ENCODE measurements at regions not wholly inside any gene's neighbourhood (a gene's known extent, or its start where the extent isn't known, plus 50 kb on each side); places are given as distances from the start of the nearest gene placed in this dataset.

DNA sequence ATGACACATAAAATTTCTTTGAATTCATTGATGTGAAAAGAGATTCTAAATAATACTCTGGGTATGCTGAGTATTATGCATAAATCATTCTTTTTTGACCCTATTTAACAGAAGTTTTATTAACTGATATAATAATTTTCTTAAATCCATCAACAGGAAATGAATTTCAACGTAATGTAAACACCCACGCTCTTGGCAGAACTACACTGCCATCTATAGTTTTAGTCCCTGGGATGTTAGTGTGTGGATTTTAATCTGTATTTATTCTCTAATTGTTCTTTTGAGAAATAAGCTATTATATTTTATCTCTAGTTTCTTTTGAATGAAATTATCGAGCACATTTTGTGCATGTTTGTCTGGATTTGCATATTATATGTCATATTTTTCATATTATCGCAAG is 666.8 kb upstream of the NDST4 start:
- DNase-seq (ENCODE audit: low spot score), result no peak
- TF ChIP-seq, protein P1, sequence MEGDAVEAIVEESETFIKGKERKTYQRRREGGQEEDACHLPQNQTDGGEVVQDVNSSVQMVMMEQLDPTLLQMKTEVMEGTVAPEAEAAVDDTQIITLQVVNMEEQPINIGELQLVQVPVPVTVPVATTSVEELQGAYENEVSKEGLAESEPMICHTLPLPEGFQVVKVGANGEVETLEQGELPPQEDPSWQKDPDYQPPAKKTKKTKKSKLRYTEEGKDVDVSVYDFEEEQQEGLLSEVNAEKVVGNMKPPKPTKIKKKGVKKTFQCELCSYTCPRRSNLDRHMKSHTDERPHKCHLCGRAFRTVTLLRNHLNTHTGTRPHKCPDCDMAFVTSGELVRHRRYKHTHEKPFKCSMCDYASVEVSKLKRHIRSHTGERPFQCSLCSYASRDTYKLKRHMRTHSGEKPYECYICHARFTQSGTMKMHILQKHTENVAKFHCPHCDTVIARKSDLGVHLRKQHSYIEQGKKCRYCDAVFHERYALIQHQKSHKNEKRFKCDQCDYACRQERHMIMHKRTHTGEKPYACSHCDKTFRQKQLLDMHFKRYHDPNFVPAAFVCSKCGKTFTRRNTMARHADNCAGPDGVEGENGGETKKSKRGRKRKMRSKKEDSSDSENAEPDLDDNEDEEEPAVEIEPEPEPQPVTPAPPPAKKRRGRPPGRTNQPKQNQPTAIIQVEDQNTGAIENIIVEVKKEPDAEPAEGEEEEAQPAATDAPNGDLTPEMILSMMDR (IDR thresholded peaks at IDR 0.05; ENCODE audit: borderline replicate concordance, control extremely low read depth, extremely low read depth, insufficient read depth, missing control alignments), result no peak
- in situ Hi-C loops (cut with MboI; ENCODE audit: low sequenced_read_pairs, unreplicated experiment), result no loop called here

DNA sequence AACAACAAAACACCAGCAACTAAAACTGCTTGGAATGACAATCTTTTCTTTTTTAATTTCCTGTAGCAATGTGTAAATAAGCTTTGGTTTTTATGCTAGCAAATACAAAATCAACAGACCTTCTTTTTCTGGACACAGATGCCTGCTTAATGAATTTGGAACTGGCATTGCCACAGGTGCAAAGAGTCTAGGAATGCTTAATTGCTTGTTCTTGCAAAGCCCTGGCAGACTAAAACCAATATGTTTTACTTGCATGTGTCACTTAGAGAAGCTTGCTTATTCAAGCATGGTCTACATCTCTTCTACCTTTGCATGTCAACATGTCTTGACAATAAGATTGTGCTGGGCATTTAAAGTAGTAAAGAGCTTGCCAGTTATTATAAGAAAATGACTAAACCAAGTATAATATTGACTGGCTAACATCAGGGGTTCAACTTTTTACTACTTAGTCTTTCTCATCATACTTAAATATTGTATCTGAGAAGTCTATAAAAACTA is 656.7 kb upstream of the NDST4 start:
- TF ChIP-seq, protein P1 (IDR thresholded peaks at IDR 0.05; ENCODE audit: borderline replicate concordance, control extremely low read depth, extremely low read depth, insufficient read depth, missing control alignments), result no peak
- in situ Hi-C loops (cut with MboI; ENCODE audit: low sequenced_read_pairs, unreplicated experiment), result no loop called here
- no peak for DNase-seq (ENCODE audit: low spot score)

DNA sequence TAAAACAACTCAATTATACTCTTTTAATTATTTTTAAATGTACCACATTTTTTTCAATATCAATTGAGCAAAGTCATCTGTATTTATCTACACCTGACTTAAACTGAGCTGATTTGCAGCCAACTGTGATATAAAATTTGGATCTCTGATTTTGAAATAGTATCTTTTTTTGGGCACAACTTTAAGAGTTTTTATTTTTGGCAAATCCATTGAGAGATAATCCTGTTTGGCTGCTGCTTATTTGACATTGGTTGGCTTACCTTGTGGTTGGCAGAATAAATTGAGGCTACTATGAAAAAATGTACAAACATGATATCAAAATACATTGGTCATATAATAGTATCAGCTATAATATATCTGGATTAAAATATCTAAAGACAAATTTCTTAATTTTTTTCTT is 656.0 kb upstream of the NDST4 start:
- DNase-seq (ENCODE audit: low spot score), result no peak
- in situ Hi-C loops (cut with MboI; ENCODE audit: low sequenced_read_pairs, unreplicated experiment), result no loop called here
- TF ChIP-seq, protein P1 (IDR thresholded peaks at IDR 0.05; ENCODE audit: borderline replicate concordance, control extremely low read depth, extremely low read depth, insufficient read depth, missing control alignments), result no peak

DNA sequence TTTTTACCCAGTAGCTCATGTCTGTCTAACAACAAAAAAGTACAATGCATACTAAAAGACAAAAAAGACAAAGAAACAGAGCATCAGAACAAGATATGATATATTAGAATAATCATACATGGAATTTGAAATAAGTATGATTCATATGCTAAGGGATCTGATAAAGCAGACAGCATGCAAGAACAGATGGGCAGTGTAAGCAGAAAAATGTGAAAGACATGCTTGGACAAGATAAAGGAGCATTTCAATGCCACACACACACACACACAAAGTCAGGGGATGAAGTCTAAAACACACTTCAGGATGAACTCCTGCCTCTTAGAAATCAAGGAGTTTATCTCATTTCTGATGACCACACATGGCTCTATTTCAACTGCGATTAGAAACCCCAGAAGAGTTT is 649.6 kb upstream of the NDST4 start:
- no peak for DNase-seq (ENCODE audit: low spot score)
- in situ Hi-C loops (cut with MboI; ENCODE audit: low sequenced_read_pairs, unreplicated experiment), result no loop called here
- TF ChIP-seq, protein P1 (IDR thresholded peaks at IDR 0.05; ENCODE audit: borderline replicate concordance, control extremely low read depth, extremely low read depth, insufficient read depth, missing control alignments), result no peak

DNA sequence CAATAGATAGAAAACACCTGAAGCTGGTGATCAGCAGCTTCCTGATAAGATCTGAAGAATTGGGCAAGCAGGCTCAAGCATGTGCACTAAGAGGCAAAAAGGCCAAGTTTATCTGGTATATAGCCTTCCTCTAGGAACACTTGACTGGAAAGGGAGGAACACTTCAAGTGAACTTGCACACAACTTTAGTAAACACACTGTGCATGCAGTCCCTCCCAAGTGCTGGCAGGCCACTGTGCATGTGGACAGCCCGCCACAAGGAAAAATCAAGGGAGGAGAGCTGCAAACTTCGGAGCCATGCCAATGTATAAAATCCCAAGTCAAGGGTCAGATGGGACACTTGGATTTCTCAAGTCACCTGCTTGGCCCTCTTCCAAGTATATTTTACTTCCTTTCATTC is 645.8 kb upstream of the NDST4 start:
- in situ Hi-C loops (cut with MboI; ENCODE audit: low sequenced_read_pairs, unreplicated experiment), result no loop called here
- no peak for DNase-seq (ENCODE audit: low spot score)
- TF ChIP-seq, protein P1 (IDR thresholded peaks at IDR 0.05; ENCODE audit: borderline replicate concordance, control extremely low read depth, extremely low read depth, insufficient read depth, missing control alignments), result no peak

DNA sequence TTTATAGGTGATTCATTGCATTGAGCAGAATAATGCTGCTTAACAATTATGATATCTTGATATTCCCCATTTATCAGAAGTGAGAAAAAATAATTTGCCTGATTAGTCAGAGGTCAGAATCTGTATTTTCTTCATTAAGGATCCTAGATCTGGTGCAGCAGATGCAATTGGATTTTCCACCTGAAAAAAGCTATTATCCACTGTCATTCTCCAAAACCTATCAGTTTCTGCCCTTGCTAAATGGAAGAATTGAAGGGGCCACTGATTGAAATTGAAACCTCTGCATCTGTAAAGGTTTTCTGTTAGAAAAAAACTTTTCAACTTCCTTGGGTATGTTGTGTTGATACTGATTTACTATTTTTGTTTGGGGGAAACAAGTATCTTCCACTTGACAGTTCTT is 636.0 kb upstream of the NDST4 start:
- in situ Hi-C loops (cut with MboI; ENCODE audit: low sequenced_read_pairs, unreplicated experiment), result no loop called here
- TF ChIP-seq, protein P1 (IDR thresholded peaks at IDR 0.05; ENCODE audit: borderline replicate concordance, control extremely low read depth, extremely low read depth, insufficient read depth, missing control alignments), result no peak
- no peak for DNase-seq (ENCODE audit: low spot score)

DNA sequence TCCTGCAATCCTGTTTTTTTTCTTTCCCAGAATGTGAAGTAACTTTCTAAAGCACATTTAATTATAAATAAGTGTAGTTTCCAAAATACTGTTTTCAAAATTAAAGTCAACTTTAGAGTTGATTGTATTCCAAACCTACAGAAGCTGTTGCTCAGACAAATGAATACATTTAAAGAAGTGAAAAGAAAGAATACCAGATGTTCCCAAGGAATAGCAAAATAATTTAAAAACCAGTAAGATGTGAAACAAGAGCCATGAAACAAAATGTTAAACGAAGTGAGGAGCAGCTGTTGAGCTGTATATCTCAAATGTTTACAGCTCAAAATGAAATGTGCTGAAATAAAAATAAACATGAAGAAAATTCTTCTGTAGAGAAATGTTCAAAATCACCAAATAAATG is 627.4 kb upstream of the NDST4 start:
- TF ChIP-seq, protein P1 (IDR thresholded peaks at IDR 0.05; ENCODE audit: borderline replicate concordance, control extremely low read depth, extremely low read depth, insufficient read depth, missing control alignments), result no peak
- in situ Hi-C loops (cut with MboI; ENCODE audit: low sequenced_read_pairs, unreplicated experiment), result no loop called here
- no peak for DNase-seq (ENCODE audit: low spot score)
